HG02943 (cell line): ENCODE measurements at regions not wholly inside any gene's neighbourhood (a gene's known extent, or its start where the extent isn't known, plus 50 kb on each side); places are given as distances from the start of the nearest gene placed in this dataset.
"Not testable (repeated sequence)": the region's sequence is repeated elsewhere in the genome, so short reads cannot be mapped to it uniquely, and the experiment has no call there.

Experiments used
- ATAC-seq: cut with Tn5 transposase; IDR thresholded peaks from one replicate; pipeline ENCODE4 v1.9.1; 2021; ENCODE audit warnings: mild to moderate bottlenecking, low read depth, moderate library complexity; ENCODE audit not compliant: unreplicated experiment

GRCh38 chr7:93830141-93830925, 60.2 kb downstream of the TFPI2 start:
- no peak for ATAC-seq

- ATAC-seq, result peak; percentile 61
These were observed 62.3 kb downstream of the TFPI2 start for GRCh38 chr7:93828260-93828659.

GRCh38 chr7:93823621-93824020, 66.9 kb downstream of the TFPI2 start:
- no peak for ATAC-seq

GRCh38 chr7:93821463-93821862, 69.1 kb downstream of the TFPI2 start:
- ATAC-seq, result no peak

- ATAC-seq, result no peak
These were observed 70.9 kb downstream of the TFPI2 start for GRCh38 chr7:93819699-93820098.

GRCh38 chr7:93817526-93817925, 73.0 kb downstream of the TFPI2 start:
- no peak for ATAC-seq

- ATAC-seq, result no peak
These were observed 73.5 kb downstream of the TFPI2 start for GRCh38 chr7:93817004-93817403.

- no peak for ATAC-seq
These were observed 77.0 kb downstream of the TFPI2 start for GRCh38 chr7:93813514-93813913.

GRCh38 chr7:93812061-93812460, 78.5 kb downstream of the TFPI2 start:
- no peak for ATAC-seq

- no peak for ATAC-seq
These were observed 79.4 kb downstream of the TFPI2 start for GRCh38 chr7:93811198-93811597.

GRCh38 chr7:93810561-93810960, 80.0 kb downstream of the TFPI2 start:
- no peak for ATAC-seq

GRCh38 chr7:93804726-93805125, 85.8 kb downstream of the TFPI2 start:
- no peak for ATAC-seq

- no peak for ATAC-seq
These were observed 90.7 kb downstream of the TFPI2 start for GRCh38 chr7:93799750-93800357.

- not testable (repeated sequence) for ATAC-seq
These were observed 97.4 kb downstream of the TFPI2 start for GRCh38 chr7:93793084-93793697.

- ATAC-seq, result no peak
These were observed 111.4 kb downstream of the TFPI2 start for GRCh38 chr7:93779115-93779514.

GRCh38 chr7:93778384-93778783, 112.2 kb downstream of the TFPI2 start:
- ATAC-seq, result no peak

- ATAC-seq, result no peak
These were observed 117.1 kb downstream of the TFPI2 start for GRCh38 chr7:93773446-93773845.

GRCh38 chr7:93765475-93765874, 125.1 kb downstream of the TFPI2 start:
- ATAC-seq, result no peak

- no peak for ATAC-seq
These were observed 131.9 kb downstream of the TFPI2 start for GRCh38 chr7:93758631-93759030.

GRCh38 chr7:93757426-93757825, 133.1 kb downstream of the TFPI2 start:
- no peak for ATAC-seq

- ATAC-seq, result no peak
These were observed 133.7 kb downstream of the TFPI2 start for GRCh38 chr7:93756890-93757289.

GRCh38 chr7:93751421-93751820, 139.1 kb downstream of the TFPI2 start:
- ATAC-seq, result no peak
